HepG2 (cell line): ENCODE measurements at regions not wholly inside any gene's neighbourhood (a gene's known extent, or its start where the extent isn't known, plus 50 kb on each side); places are given as distances from the start of the nearest gene placed in this dataset.

Experiments
- CHCHD3 ChIP-seq: sonication (generic); formaldehyde crosslinking; IDR thresholded peaks from 2 replicates; pipeline ENCODE4 v1.8.0; 2022; ENCODE audit warnings: mild to moderate bottlenecking, missing genetic modification reagents, moderate library complexity
- GABPA ChIP-seq, 2 experiments: IDR thresholded peaks; 2 replicates each; pipeline ENCODE4 v1.6.1; 2011 to 2016; ENCODE audit warnings: low read depth in 2 of 2, low read length in 1 of 2, missing biosample characterization in 1 of 2, missing genetic modification characterization in 1 of 2
- NONO ChIP-seq, 2 experiments: fragments of 450-650 bp in 1 of 2; sonication (generic) in 1 of 2; formaldehyde crosslinking in 1 of 2; IDR thresholded peaks in 1 of 2; conservative IDR thresholded peaks in 1 of 2; 2 replicates each; pipeline versions ENCODE4 v1.6.1 to v1.8.0; 2017 to 2022; ENCODE audit warnings: mild to moderate bottlenecking in 1 of 2, missing genetic modification reagents in 1 of 2, moderate library complexity in 1 of 2
- PHF21A ChIP-seq: sonication (generic); formaldehyde crosslinking; IDR thresholded peaks from 2 replicates; pipeline ENCODE4 v1.5.0; 2020; ENCODE audit warnings: mild to moderate bottlenecking, missing genetic modification reagents
- PHF8 ChIP-seq: sonication (generic); formaldehyde crosslinking; IDR thresholded peaks from 2 replicates; pipeline ENCODE4 v1.5.0; 2020; ENCODE audit warnings: missing genetic modification reagents
- SALL1 ChIP-seq: sonication (generic); formaldehyde crosslinking; IDR thresholded peaks from 2 replicates; pipeline ENCODE4 v1.8.0; 2022; ENCODE audit warnings: mild to moderate bottlenecking, missing genetic modification reagents
- SP4 ChIP-seq: sonication (generic); formaldehyde crosslinking; IDR thresholded peaks from 2 replicates; pipeline ENCODE4 v1.8.1; 2023; ENCODE audit warnings: mild to moderate bottlenecking, missing genetic modification reagents
- TAF1 ChIP-seq: sonication (generic); formaldehyde crosslinking; IDR thresholded peaks from 2 replicates; pipeline ENCODE4 v1.4.0; 2020; ENCODE audit warnings: missing genetic modification reagents
- TARDBP ChIP-seq: sonication (generic); formaldehyde crosslinking; IDR thresholded peaks from 2 replicates; pipeline ENCODE4 v1.8.0; 2022; ENCODE audit warnings: mild to moderate bottlenecking, missing genetic modification reagents
- YEATS4 ChIP-seq: sonication (generic); formaldehyde crosslinking; IDR thresholded peaks from 2 replicates; pipeline ENCODE4 v1.4.0; 2020; ENCODE audit warnings: missing genetic modification reagents, borderline replicate concordance
- ZNF331 ChIP-seq: sonication (generic); formaldehyde crosslinking; IDR thresholded peaks from 2 replicates; pipeline ENCODE4 v1.4.0; 2020; ENCODE audit warnings: missing genetic modification reagents
- TF ChIP-seq, protein P1 (sequence below): sonication (generic); formaldehyde crosslinking; IDR thresholded peaks from 2 replicates; pipeline ENCODE4 v1.5.1; 2020; ENCODE audit warnings: mild to moderate bottlenecking, missing genetic modification reagents, moderate library complexity
- TF ChIP-seq, protein P2 (sequence below): sonication (generic); formaldehyde crosslinking; IDR thresholded peaks from 2 replicates; pipeline ENCODE4 v1.4.0; 2020; ENCODE audit warnings: missing genetic modification reagents
- TF ChIP-seq, protein P3 (sequence below), 2 experiments: sonication (generic) in 1 of 2; formaldehyde crosslinking in 1 of 2; IDR thresholded peaks; 2 replicates each; pipeline versions ENCODE4 v1.4.0 to v1.6.1; 2016 to 2020; ENCODE audit warnings: borderline replicate concordance in 1 of 2, low read depth in 1 of 2, mild to moderate bottlenecking in 1 of 2, missing genetic modification reagents in 1 of 2
- TF ChIP-seq, protein P4 (sequence below), 2 experiments: sonication (generic) in 1 of 2; formaldehyde crosslinking in 1 of 2; IDR thresholded peaks; 2 replicates each; pipeline versions ENCODE4 v1.4.0 to v1.6.1; 2018 to 2020; ENCODE audit warnings: missing genetic modification reagents in 2 of 2, borderline replicate concordance in 1 of 2, low read depth in 1 of 2, mild to moderate bottlenecking in 1 of 2, missing biosample characterization in 1 of 2

DNA sequence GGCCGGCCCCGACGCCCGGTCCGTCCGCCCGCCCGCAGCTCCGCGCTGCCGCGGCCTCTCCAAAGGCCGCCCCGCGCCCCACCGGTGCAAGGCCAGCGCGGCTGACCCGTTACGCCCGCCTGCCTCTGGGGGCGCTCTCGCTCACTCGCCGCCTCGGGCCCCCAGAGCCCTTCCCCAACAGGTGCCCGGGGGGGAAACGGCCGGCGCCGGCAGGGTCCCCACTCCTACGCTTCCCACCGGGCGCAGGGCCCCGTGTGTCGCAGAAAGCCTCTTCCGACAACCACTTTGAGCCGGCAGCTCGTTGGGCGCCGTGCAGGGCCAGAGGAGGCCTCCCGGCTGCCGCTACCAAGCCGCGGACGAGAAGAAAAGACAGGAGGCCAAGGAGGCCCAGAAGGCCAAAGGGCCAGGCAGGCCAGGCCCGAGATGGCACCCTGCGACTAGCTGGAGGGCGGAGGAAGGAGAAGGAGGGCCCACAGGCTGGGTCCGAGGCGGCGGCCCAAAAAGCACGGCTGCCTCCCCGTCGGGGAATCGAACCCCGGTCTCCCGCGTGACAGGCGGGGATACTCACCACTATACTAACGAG is 64.9 kb upstream of the FCGR2A start (continued):
- TF ChIP-seq, protein P1, sequence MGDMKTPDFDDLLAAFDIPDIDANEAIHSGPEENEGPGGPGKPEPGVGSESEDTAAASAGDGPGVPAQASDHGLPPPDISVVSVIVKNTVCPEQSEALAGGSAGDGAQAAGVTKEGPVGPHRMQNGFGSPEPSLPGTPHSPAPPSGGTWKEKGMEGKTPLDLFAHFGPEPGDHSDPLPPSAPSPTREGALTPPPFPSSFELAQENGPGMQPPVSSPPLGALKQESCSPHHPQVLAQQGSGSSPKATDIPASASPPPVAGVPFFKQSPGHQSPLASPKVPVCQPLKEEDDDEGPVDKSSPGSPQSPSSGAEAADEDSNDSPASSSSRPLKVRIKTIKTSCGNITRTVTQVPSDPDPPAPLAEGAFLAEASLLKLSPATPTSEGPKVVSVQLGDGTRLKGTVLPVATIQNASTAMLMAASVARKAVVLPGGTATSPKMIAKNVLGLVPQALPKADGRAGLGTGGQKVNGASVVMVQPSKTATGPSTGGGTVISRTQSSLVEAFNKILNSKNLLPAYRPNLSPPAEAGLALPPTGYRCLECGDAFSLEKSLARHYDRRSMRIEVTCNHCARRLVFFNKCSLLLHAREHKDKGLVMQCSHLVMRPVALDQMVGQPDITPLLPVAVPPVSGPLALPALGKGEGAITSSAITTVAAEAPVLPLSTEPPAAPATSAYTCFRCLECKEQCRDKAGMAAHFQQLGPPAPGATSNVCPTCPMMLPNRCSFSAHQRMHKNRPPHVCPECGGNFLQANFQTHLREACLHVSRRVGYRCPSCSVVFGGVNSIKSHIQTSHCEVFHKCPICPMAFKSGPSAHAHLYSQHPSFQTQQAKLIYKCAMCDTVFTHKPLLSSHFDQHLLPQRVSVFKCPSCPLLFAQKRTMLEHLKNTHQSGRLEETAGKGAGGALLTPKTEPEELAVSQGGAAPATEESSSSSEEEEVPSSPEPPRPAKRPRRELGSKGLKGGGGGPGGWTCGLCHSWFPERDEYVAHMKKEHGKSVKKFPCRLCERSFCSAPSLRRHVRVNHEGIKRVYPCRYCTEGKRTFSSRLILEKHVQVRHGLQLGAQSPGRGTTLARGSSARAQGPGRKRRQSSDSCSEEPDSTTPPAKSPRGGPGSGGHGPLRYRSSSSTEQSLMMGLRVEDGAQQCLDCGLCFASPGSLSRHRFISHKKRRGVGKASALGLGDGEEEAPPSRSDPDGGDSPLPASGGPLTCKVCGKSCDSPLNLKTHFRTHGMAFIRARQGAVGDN = peak; percentile 58
- peak; percentile 19; the same call in 1 of the 2 replicates for TF ChIP-seq TAF1
- TF ChIP-seq SP4 (CRISPR knock-in tag) = 0 out of 2 replicates have a peak, but pooled peaks have one; percentile 17
- no peak for TF ChIP-seq GABPA (IDR thresholded peaks at IDR 0.05; ENCODE audit: low read depth, low read length)
- TF ChIP-seq GABPA (CRISPR knock-in tag; IDR thresholded peaks at IDR 0.05; ENCODE audit: low read depth) = no peak
- TF ChIP-seq PHF8 = peak; percentile 67
- no peak for TF ChIP-seq NONO (IDR thresholded peaks at IDR 0.05)
- 0 out of 2 replicates have a peak, but pooled peaks have one; percentile 29 for TF ChIP-seq NONO (CRISPR knock-in tag; conservative IDR thresholded peaks at IDR 0.05)
- TF ChIP-seq, protein P2, sequence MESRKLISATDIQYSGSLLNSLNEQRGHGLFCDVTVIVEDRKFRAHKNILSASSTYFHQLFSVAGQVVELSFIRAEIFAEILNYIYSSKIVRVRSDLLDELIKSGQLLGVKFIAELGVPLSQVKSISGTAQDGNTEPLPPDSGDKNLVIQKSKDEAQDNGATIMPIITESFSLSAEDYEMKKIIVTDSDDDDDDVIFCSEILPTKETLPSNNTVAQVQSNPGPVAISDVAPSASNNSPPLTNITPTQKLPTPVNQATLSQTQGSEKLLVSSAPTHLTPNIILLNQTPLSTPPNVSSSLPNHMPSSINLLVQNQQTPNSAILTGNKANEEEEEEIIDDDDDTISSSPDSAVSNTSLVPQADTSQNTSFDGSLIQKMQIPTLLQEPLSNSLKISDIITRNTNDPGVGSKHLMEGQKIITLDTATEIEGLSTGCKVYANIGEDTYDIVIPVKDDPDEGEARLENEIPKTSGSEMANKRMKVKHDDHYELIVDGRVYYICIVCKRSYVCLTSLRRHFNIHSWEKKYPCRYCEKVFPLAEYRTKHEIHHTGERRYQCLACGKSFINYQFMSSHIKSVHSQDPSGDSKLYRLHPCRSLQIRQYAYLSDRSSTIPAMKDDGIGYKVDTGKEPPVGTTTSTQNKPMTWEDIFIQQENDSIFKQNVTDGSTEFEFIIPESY (CRISPR knock-in tag) = no peak
- TF ChIP-seq PHF21A = 0 out of 2 replicates have a peak, but pooled peaks have one; percentile 21
- TF ChIP-seq, protein P3, sequence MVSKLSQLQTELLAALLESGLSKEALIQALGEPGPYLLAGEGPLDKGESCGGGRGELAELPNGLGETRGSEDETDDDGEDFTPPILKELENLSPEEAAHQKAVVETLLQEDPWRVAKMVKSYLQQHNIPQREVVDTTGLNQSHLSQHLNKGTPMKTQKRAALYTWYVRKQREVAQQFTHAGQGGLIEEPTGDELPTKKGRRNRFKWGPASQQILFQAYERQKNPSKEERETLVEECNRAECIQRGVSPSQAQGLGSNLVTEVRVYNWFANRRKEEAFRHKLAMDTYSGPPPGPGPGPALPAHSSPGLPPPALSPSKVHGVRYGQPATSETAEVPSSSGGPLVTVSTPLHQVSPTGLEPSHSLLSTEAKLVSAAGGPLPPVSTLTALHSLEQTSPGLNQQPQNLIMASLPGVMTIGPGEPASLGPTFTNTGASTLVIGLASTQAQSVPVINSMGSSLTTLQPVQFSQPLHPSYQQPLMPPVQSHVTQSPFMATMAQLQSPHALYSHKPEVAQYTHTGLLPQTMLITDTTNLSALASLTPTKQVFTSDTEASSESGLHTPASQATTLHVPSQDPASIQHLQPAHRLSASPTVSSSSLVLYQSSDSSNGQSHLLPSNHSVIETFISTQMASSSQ (IDR thresholded peaks at IDR 0.05; ENCODE audit: low read depth) = no peak
- TF ChIP-seq, protein P3 (CRISPR knock-in tag; IDR thresholded peaks at IDR 0.05; ENCODE audit: borderline replicate concordance) = no peak
- no peak for TF ChIP-seq CHCHD3
- TF ChIP-seq TARDBP = no peak
- TF ChIP-seq, protein P4, sequence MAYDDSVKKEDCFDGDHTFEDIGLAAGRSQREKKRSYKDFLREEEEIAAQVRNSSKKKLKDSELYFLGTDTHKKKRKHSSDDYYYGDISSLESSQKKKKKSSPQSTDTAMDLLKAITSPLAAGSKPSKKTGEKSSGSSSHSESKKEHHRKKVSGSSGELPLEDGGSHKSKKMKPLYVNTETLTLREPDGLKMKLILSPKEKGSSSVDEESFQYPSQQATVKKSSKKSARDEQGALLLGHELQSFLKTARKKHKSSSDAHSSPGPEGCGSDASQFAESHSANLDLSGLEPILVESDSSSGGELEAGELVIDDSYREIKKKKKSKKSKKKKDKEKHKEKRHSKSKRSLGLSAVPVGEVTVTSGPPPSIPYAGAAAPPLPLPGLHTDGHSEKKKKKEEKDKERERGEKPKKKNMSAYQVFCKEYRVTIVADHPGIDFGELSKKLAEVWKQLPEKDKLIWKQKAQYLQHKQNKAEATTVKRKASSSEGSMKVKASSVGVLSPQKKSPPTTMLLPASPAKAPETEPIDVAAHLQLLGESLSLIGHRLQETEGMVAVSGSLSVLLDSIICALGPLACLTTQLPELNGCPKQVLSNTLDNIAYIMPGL (CRISPR knock-in tag; IDR thresholded peaks at IDR 0.05; ENCODE audit: borderline replicate concordance in 1 of 2, low read depth in 1 of 2) = peak; percentile 93 to 99
- 0 out of 2 replicates have a peak, but pooled peaks have one; percentile 18 for TF ChIP-seq ZNF331 (CRISPR knock-in tag)
- TF ChIP-seq YEATS4 = peak; percentile 15; the same call in 1 of the 2 replicates
- peak; percentile 9; the same call in 1 of the 2 replicates for TF ChIP-seq SALL1 (CRISPR knock-in tag)
